Activated CD8-positive, alpha-beta memory T cell treated with anti-CD3 and anti-CD28 coated beads for 48 hours (primary cell): ENCODE measurements at regions not wholly inside any gene's neighbourhood (a gene's known extent, or its start where the extent isn't known, plus 50 kb on each side); places are given as distances from the start of the nearest gene placed in this dataset.

ENCODE experiments used
- DNase-seq, 3 experiments: peaks; one replicate each; pipeline ENCODE4 v3.0.0-alpha.2; 2020; ENCODE audit warnings: low read depth in 2 of 3, low spot score in 2 of 3

DNA sequence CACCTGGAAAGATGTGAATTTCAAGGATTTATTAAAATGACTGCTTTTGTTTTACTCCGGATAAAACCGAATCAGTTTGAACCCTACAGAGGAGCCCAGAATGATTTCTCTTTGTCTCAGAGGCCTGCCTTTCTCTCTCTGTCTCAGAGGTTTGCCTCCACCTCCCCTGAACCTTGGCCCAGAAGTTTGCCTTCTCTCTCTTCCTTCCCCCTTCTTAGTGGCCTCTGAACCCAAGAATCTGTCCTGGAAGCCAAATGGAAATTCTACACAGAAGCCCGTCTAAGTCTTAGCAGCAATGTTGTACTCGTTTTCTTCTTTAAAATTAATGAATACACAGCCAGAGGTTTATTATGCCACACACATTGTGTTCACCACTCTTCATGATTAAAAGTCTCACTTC, 200.7 kb downstream of the SOCS6 start:
- DNase-seq, result no peak

DNA sequence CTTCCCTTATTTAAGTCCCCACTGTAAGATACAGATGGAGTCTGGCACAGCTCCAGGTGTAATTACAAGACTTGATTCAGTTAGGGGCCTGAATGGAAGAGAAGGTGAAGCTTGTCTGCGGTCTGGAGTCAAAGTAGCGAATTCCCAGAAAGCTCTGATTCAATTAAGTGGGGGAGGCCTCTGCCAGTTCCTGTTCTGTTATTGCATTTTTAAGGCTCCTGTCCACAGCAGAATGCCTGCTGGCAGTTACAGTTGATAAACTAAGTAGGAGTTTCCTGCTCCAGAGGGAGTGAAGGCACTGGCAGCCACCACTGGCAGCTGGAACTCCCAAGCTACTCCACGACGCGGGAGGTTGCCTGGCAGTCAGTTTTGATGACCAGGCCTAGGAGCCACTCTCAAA, 181.1 kb downstream of the SOCS6 start:
- DNase-seq, result no peak

DNA sequence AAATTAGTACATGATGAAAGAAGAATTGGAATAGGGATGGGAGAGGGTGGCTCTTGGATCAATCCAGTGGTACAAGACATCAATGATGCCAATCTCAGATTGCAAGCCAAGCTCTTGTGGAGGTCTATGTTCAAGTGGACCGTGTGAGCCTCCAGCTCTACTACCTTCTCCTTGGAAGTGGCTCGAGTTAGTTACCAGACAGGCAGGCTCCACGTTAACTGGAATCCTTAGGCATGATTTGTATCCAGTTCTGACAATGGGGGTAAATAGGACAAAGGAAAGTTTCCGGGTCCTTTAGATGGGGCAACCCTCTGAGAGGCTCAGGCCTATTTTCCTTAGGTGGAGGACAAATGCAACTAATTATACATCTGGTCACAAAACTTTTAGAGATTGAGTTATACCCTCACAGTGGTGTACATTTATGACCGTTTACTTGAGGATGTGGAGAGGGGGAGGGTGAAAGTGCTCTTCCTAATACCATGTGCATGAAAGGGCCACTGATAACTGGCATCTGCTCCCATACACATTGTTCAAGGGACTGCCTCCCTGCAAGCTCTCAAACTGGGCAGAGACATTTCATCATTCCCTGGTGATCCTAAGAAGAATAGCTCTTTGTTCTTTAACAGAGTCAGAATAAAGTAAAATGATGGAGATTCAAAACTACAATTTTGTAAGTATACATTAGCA, 180.2 kb downstream of the SOCS6 start:
- no peak for DNase-seq

DNA sequence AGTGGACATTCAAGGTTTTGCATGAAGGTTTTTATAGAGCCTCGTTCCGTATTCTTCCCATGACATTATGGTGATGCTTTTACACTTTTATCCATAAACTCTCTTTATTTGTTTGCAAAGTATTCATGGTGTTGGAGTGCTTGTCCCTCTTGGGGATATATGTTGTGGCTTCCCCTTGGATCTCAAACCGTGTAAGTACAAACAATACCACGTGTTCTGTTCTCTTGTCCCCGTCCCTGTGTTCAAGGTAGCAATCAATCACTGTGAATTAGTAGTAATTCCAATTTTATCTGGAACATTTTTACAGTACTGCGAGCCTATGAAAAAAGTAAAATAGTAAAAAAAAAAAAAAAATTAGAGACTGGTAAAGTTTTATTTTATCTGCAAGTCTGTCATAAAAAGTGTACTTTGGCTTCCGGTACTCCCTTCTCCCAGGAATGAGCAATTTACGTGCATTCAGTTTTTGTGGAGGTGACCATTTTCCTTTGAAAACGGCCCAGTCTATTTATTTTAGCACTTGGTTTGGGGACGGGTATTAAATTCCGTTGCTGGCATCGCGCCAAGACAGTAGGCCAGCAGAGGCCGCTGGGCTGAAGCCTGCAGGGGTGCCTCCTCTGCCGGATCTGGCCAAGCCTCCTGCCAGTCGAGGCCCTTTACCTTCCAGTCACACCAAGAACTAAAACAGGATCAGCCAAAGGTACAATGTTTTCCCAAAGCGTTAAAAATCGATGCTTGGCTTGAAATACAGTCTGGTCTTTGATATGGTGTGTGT, 175.7 kb downstream of the SOCS6 start:
- peak in 1 of 3 experiments; percentile 6 for DNase-seq

DNA sequence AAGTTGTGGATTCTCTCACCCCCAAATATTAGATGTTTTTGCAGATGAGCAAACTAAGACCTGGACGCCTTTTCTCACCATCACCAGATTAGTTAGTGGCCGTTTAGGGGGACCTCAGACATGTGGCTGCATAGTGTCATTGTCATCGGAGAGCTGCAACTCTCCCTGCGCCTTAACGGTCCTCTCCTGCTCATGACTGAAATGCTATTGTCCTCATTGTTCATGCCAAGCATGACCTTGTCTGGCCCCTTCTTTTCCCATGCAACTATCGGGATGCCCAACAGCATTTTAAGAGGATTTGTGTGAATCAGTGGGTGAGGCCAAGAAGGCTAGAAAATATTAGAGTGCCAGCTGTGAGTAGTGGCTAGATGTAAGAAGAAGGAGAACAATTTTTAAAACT, 174.2 kb downstream of the SOCS6 start:
- DNase-seq, result no peak

DNA sequence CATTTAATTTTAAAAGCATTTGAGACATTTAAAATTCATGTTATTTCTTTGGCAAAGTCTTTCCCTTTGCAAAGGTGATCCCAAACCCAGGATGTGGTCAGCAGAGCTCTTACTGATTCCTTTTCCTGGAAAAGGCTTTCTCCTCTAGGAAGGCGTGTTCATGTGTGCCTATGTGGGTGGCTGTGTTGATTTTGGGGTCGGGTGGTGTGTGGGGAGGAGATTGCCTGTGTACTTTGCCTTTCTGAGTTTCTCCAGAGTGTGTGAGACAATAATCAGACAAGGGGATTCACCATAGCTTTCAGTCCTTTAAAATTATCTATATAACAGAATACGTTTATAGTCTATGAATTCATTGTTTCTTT, 173.2 kb downstream of the SOCS6 start:
- DNase-seq, result no peak

DNA sequence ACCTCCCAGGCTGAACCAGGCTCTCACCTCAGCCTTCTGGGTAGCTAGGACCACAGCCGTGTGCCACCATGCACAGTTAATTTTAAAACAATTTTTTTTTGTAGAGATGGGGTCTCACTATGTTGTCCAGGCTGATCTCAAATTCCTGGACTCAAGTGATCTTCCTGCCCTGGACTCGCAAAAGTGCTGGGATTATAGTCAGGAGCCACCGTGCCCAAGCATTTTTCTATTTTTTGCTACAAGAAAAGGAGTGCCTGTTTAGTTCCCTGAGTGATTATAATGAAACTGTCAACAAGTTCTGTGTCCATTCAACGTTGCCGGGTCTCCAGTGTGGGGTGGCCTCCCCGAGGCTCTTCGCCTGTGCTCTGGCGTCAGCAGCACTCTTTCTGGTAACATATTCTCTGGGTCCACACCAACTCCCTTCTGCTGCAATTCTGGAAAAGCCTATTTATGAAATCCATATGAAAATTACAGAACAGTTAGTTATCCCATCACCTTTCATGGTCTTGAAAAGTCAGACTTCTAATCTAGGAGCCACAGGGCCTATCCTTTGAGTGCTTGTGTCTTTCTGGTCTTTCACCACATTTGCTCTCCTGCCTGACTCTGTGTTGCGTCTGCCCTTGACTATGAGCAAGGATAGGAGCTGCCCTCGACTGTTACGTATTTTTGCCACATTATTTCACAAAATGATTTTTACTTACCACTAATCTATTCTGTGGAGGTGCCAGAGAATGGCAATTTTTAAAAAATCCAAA, 172.7 kb downstream of the SOCS6 start:
- DNase-seq, result no peak

DNA sequence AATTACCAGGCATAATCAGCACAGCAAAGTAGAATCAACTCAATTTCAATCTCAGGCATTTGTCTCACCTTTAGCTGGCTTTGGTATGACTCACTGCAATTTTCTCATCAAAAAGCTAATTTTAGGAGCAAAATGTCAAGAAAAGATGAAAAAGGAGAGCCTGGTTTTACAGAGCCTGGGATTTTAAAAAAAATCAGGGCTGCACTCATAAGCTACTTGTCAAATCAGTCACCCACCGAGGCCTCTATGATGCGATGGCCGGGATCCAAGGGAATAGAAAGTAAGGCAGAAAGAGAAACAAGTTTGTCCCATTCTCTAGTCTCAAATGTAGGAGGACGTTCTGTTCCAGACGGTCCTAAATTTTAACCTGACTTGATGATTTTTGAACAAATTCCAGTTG, 170.9 kb downstream of the SOCS6 start:
- DNase-seq, result no peak

DNA sequence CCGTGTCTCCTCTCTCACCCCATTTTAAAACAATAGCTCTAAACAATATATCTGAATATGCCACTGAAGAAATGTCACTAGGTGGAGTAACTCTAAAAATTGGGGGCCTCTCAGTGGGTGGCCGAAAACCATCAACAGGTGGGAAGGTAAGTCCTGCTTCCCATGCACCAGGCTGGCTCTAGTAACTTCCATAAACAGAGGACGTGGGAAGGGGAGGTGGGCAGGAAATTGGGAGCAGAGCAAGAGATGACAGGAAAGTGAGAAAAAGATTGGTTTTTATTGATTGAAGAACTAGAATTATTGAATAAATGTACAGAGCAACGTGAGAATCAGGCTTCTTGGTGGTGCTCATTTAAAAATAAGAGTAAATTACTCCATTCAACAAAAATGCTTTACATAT, 170.4 kb downstream of the SOCS6 start:
- no peak for DNase-seq

DNA sequence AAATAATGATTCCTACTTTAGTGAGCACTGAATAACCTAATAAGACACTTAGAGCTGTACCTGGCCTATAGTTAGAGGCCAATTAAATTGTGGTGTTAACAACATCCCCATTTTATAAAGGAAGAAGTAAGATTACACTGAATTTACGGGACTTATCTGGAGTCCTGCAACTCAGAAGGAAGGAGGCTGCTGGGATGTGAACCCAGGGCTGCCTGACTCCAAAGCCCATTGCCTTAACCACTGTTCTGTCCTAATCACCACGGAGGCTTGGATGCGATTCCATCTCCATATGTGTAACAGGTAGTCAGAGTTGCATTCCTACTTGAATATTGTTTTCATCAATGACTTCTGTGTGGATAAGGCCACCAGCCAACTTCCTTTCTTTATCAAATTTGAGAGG, 168.9 kb downstream of the SOCS6 start:
- no peak for DNase-seq

DNA sequence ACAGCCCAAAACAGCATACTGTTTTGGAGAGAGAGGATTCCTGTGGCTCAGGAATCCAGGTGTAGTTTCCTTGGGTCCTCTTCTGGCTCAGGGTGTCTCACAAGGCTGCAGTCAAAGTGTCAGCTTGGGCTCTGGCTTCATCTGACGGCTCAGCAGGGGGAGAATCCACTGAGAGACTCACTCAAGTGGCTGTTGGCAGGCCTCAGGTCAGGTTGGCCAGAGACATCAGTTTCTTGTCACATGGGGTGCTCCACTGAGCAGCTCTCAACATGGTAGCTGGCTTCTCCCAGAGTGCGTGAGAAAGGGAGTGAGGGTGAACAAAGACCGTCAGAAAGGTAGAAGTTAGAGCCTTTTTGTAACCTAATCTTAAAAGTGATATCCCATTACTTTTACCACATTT, 168.4 kb downstream of the SOCS6 start:
- DNase-seq, result no peak

DNA sequence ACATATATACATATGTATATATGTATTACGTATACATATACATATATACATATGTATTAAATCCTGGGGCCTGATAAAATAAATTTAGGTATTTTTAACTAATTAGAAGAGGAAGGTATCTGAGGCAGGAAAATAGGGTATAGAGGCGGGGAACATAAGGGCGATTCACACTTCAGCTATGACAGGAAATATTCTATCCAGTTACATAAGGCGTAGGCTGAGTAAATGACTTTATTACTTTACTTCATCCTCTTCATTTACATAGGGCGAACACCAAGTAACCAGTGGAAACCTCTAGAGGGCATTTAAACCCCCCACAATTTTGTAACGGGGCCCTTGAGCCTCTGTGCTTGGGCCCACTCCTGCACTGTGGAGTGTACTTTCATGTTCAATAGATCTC, 167.5 kb downstream of the SOCS6 start:
- DNase-seq, result no peak

DNA sequence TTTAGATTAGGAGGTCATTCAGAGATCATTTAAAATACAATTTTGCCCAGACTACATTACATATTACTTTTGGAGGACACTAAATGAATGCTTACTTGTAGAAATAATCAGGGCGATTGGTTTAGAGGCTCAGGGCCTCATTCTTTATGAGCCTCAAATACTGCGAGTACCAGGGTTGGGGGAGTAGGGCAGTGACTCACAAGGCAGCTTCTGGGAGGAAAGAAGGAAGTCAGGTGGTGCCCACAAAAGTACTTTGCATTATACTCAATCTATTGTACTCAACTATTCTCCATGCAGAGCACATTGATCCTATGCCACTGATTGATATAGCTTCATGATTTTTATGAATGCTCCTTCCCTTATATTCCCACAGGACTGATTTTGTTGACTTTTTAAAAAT, 166.9 kb downstream of the SOCS6 start:
- no peak for DNase-seq

DNA sequence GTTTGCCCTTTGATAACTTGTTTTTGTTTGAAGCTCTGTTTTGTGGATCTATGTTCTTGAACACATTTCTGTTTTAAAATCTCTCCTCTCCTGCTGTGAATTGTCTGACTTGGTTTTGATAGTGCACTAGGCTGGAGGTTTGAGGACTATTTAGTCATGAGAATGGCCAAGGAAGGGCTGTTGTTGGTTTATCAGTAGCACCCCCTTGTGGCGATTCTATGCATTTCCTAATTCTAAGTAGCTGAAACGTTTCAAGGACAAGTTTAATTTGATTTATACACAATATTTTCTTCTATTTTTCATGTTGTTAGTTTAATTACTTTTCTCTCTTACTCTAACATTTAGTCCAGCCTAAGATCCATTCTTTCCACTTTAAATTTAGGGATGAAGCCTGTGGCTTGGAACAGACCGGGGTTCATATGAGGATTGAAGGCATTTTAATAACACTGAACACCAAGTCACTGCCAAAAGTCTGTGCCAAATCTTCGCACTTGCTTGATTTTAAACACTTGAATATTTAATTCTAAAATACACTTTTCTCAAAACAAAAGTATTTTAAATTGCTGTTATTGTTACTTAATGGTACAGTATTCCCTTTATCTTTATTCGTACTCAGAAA, 166.0 kb downstream of the SOCS6 start:
- DNase-seq, result no peak

DNA sequence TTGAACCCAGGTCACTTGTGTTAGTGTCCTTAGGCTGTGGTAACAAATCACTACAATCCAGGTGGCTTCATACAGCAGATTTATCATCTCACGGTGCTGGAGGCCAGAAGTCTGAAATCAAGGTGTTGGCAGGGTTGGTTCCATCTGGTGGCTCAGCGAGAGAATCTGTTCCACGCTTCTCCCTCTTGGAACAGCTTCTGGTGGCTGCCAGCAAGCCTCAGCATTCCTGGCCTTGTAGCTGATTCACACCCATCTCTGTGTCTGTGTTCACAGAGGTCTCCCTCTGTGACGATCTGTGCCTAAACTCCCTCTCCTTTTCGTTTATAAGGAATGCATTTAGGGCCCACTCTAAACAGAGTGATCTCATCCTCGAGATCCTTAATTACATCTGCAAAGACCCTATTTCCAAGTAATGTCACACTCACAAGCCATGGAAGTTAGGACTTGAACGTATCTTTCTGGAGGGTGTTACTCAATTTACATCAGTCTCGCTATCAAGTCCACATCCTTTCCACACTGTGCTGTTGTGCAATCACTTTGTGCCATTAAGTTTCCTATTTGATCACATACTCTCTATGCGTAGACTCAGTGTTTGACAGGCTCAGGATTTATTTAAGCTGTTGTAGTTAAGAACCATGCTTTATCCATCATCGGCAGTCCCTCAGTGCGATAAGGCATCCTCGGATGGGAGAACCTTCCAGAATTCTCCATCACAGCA, 164.4 kb downstream of the SOCS6 start:
- DNase-seq, result no peak

DNA sequence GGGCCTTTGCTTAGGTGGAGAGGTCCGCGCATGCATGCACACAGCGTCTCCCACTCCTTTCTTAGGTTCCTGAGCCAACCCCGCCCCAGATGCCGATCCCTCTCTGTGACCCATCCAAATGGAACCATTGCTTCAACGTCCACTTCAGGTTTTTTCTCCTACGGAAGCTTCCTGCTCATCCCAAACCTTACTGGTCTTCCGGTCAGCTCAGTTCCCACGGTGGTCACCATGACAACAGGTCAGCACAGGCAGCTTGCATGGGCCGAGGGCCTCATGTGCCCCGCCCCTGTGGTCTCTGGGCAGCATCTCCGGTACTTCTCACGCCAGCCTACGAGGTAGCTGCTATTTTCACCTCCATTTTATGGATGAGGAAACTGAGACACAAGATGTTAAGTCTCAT, 163.7 kb downstream of the SOCS6 start:
- DNase-seq, result no peak

DNA sequence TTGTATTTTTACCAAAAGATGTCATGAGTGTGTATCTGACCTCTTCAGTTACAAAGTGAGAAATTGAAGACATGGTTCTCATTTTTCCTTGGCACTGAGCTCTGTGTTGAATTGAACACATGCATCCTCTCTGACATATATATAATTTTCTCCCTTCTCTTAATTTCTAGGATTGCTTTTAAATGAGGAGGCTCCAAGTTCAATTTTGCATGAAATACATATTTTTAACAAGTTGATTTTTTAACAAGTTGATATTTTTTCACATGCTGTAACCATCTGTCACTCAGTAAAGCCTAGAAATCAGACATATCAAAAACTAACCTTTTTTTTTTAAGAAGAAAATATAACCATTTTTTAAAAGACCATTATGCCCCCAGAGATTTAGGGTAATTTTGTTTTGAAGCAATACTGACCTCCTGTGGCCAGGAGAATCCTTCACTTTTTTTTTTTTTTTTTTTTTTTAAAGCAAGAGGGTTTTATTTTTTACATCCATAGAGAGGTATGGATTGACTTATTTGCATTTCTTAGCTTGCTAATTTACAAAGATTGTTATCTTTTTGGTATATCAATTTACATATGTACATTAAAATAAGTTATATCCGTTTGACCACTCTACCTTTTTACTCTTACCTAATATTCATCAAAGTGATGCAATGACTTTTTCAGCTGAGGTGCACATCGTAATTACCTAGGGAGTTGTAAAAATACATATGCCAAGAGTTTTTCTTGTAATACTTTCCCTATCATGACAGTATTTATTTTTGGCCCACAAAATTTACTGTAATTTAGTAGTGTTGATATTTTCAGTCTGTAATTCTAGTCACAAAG, 161.8 kb downstream of the SOCS6 start:
- no peak for DNase-seq

DNA sequence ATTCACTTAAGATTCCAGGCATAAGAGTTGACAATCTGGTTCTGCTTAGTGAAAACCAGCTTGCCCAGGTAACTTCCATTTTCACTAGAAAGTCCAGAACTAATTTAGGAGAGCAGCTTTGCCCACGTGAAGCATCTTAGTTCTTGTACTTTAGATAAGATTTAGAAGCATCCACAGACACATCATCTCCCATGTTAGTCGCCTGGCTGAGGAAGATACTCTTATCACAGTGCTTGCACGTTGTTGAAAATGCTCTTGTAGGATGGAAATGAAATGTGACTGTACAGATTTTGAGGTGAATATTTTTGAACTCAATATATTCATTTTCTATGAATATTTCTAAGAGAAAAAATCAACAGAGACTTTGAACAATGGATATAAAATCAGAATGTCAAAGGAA, 159.7 kb downstream of the SOCS6 start:
- no peak for DNase-seq

DNA sequence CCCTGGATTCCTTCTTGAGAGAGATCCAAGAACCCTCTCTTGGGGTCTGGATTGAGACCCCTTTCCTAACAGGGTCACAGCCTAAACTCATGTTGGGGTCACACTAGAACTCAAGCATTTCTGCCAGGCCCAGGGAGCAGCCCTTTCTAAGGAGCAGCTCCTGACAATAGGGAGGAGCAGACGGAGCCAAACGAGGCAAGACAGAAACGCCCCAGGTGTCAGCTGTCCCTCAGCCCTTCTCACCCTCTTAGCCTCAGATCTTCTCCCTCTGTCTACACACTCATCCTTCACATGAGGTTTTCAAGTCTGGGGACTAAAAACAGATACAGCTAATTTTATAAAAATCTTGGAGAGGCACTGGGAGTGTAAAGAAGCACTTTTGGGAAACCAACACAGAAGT, 157.2 kb downstream of the SOCS6 start:
- no peak for DNase-seq

DNA sequence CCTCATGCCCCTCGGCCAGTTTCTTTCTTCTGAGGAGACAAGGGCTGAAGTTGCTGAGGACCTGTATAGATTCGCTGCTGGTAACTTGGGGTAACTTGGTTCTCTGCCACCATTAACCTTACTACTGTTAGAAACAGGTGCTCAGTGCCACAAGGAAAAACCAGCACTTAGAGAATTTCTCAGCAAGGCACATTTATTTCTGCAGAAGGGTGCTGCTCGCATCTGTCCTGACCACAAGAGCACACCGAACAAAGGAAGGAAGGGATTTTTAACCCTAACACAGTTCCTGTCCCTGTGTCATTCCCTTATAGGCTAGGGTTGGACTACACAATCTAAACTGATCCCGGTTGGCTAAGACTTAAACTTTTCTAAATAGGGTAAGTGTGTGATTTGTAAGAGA, 154.1 kb downstream of the SOCS6 start:
- no peak for DNase-seq
